ENCODE measurements at regions not wholly inside any gene's neighbourhood (a gene's known extent, or its start where the extent isn't known, plus 50 kb on each side); places are given as distances from the start of the nearest gene placed in this dataset.

DNA sequence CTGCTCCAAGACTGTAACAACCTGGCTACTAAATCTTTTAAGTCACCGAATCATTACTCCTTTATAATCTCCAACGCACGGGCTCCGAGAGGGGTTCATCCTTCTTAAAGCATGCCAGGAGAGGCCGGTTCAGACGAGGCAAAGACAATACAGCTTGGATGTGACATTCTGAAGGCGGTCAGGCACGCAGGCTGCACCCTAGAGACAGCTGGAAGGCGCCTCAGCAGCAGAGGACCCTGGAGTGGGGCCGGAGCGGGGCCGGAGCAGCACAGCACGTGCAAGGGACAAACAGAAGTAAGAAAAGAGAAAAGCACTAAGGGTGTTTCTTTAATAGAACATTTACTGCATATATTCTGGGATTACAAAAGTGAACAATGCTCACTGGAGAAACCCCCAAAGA lies 97.8 kb upstream of the PPP2R2D start:
- Histone ChIP-seq H2AFZ (ENCODE audit: low read depth) (no peak overlapping the region), H4K20me1 (ENCODE audit: insufficient read depth) (no peaks in the 10 kb centered on the region), H3K27ac (no peak overlapping the region), H3K36me3 (ENCODE audit: insufficient read depth) (no peaks in the 10 kb centered on the region), H3K4me2 (no peak overlapping the region), H3K4me1 (ENCODE audit: low read depth, poor library complexity, severe bottlenecking) (no peaks in the 10 kb centered on the region), H3K9ac (no peak overlapping the region), H3K4me3 (IDR thresholded peaks at IDR 0.05; ENCODE audit: insufficient read depth, low read depth, low read length) (no peak overlapping the region), H3K27me3 (ENCODE audit: insufficient read depth, low read depth) (peaks cover 6% of the 10 kb centered on the region; the same call in 1 of the 2 replicates), H3K79me2 (ENCODE audit: insufficient read depth, low read depth) (no peaks in the 10 kb centered on the region)
- TF ChIP-seq, protein P1, sequence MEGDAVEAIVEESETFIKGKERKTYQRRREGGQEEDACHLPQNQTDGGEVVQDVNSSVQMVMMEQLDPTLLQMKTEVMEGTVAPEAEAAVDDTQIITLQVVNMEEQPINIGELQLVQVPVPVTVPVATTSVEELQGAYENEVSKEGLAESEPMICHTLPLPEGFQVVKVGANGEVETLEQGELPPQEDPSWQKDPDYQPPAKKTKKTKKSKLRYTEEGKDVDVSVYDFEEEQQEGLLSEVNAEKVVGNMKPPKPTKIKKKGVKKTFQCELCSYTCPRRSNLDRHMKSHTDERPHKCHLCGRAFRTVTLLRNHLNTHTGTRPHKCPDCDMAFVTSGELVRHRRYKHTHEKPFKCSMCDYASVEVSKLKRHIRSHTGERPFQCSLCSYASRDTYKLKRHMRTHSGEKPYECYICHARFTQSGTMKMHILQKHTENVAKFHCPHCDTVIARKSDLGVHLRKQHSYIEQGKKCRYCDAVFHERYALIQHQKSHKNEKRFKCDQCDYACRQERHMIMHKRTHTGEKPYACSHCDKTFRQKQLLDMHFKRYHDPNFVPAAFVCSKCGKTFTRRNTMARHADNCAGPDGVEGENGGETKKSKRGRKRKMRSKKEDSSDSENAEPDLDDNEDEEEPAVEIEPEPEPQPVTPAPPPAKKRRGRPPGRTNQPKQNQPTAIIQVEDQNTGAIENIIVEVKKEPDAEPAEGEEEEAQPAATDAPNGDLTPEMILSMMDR (conservative IDR thresholded peaks at IDR 0.05; ENCODE audit: low read depth, low read length) = no peak

DNA sequence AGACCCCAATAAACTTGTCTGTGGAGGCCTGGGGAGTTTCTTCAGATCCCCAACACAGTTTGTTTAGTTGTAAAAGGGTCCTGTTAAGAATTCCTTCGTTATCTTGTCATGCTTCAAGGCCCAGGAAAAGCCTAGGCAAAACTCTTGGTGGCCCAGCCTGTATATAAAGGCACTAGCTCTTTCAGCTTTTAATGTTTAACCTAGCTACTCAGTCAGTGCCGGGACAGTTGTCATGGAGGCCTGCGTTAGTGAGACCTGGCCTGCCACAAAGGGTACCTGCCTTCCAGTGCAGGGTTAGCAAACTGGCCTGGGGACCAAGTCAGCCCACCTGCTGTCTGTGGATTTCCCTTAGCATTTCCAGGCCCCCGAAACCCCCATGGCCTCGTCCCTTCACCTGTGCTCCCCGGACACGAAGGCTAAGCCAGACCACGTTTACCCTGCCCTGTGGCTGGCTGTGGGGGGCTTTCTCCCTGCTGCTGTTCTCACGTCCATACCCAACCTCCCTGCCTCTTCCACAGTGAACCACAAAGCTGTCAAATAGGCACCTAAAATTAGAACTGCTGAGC lies 96.9 kb upstream of the PPP2R2D start:
- Histone ChIP-seq H3K4me1 (ENCODE audit: low read depth, poor library complexity, severe bottlenecking) (no peaks in the 10 kb centered on the region), H4K20me1 (ENCODE audit: insufficient read depth) (no peaks in the 10 kb centered on the region), H3K36me3 (ENCODE audit: insufficient read depth) (no peaks in the 10 kb centered on the region), H3K27me3 (ENCODE audit: insufficient read depth, low read depth) (peaks cover 6% of the 10 kb centered on the region; the same call in 1 of the 2 replicates), H3K9ac (no peak overlapping the region), H3K79me2 (ENCODE audit: insufficient read depth, low read depth) (no peaks in the 10 kb centered on the region), H3K4me2 (no peak overlapping the region), H3K4me3 (IDR thresholded peaks at IDR 0.05; ENCODE audit: insufficient read depth, low read depth, low read length) (no peak overlapping the region), H3K27ac (no peak overlapping the region), H2AFZ (ENCODE audit: low read depth) (no peak overlapping the region)
- TF ChIP-seq, protein P1 (conservative IDR thresholded peaks at IDR 0.05; ENCODE audit: low read depth, low read length) = no peak

DNA sequence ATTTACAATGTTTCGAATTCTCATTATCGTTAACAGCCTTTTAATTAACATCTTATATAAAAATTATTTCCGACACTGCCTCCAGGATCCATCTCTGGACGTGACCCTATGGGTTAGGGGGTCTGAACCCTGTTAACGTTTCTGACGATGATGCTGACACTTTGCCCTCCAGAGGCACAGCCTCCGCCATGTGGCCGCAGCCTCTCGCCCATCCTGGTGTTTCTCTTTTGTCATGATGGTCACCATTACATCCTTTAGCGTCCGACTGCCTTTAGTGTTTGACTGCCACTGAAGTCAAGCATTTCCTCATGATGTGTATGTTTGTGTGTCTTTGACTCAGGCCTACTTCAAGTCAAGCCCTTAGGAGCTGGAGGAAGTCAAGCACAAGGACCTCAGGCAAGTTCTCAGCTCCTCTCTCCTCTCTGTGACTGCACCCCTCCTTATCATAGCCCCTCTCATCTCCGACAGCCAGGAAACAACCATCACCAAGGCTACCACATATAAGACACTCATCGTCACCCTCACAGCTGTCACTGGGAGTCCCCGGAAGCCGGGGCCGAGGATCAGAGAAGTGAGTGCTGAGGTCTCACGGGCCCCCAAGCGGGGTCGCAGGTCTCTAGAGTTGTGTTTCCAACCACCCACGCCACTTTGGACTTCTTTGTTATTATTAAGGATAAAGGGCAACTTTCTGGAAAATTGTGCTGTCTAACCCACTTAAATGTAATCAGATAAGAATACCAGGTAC lies 96.1 kb upstream of the PPP2R2D start:
- H3K4me3 ChIP-seq (IDR thresholded peaks at IDR 0.05; ENCODE audit: insufficient read depth, low read depth, low read length) = no peak overlapping the region
- no peaks in the 10 kb centered on the region for H3K79me2 ChIP-seq (ENCODE audit: insufficient read depth, low read depth)
- H3K4me1 ChIP-seq (ENCODE audit: low read depth, poor library complexity, severe bottlenecking) = no peaks in the 10 kb centered on the region
- TF ChIP-seq, protein P1 (conservative IDR thresholded peaks at IDR 0.05; ENCODE audit: low read depth, low read length) = no peak
- H2AFZ ChIP-seq (ENCODE audit: low read depth) = no peak overlapping the region
- H4K20me1 ChIP-seq (ENCODE audit: insufficient read depth) = no peaks in the 10 kb centered on the region
- no peaks in the 10 kb centered on the region for H3K36me3 ChIP-seq (ENCODE audit: insufficient read depth)
- peaks cover 6% of the 10 kb centered on the region; the same call in 1 of the 2 replicates for H3K27me3 ChIP-seq (ENCODE audit: insufficient read depth, low read depth)
- no peak overlapping the region for H3K27ac ChIP-seq
- H3K9ac ChIP-seq = no peak overlapping the region
- no peak overlapping the region for H3K4me2 ChIP-seq

DNA sequence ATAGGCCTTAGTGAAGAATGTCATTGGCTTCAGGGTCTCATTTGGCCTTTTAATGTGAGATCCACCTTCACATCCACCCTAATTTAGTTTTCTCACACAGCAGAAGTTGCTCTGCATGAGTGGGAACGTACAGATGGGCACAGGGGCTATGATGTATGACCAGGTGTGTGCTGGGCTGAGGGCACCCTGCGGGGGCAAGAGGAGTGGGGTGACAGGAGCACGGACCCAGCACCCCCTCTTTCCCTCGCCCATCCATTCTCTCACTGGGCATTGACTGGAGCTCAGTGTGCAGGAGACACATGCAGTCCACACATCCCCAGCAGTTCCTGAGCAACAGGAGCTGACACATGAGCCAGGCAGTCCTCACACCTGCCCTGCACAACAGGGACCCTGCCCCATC lies 95.1 kb upstream of the PPP2R2D start:
- no peak overlapping the region for H3K27ac ChIP-seq

More for the DNA sequence above, 95.1 kb upstream of the PPP2R2D start:
- Histone ChIP-seq H4K20me1 (ENCODE audit: insufficient read depth) (no peaks in the 10 kb centered on the region), H3K9ac (no peak overlapping the region), H3K4me2 (no peak overlapping the region), H3K27me3 (ENCODE audit: insufficient read depth, low read depth) (peaks cover 6% of the 10 kb centered on the region; the same call in 1 of the 2 replicates), H3K4me3 (IDR thresholded peaks at IDR 0.05; ENCODE audit: insufficient read depth, low read depth, low read length) (no peak overlapping the region), H3K4me1 (ENCODE audit: low read depth, poor library complexity, severe bottlenecking) (no peaks in the 10 kb centered on the region), H3K79me2 (ENCODE audit: insufficient read depth, low read depth) (no peaks in the 10 kb centered on the region), H2AFZ (ENCODE audit: low read depth) (no peak overlapping the region), H3K36me3 (ENCODE audit: insufficient read depth) (no peaks in the 10 kb centered on the region)
- TF ChIP-seq, protein P1 (conservative IDR thresholded peaks at IDR 0.05; ENCODE audit: low read depth, low read length) = no peak
